HCT116 (cell line): ENCODE measurements at regions not wholly inside any gene's neighbourhood (a gene's known extent, or its start where the extent isn't known, plus 50 kb on each side); places are given as distances from the start of the nearest gene placed in this dataset.

Experiments
- ATAC-seq: fragments of 200-7000 bp; cut with Tn5 transposase; 2 replicates; pipeline ENCODE4 v1.9.1; 2020; ENCODE audit warnings: mild to moderate bottlenecking, moderate library complexity
- BruUV-seq: library from RNA; stranded (reverse); fragments of 400-500 nt; replicated peaks from 2 replicates; lab custom pipeline; 2021; lab: Mats Ljungman, UMichigan
- CTCF ChIA-PET: fragments of 300-600 bp; sonication (Branson Sonifier 250); formaldehyde crosslinking; loops from one replicate; lab custom pipeline; 2021; ENCODE audit warnings: antibody characterized with exemption; lab: Charles Lee
- POLR2A ChIA-PET: fragments of 300-600, 350-600 bp; sonication (Branson Sonifier 250); formaldehyde crosslinking; loops from one replicate; lab custom pipeline; 2021; ENCODE audit warnings: antibody characterized with exemption; lab: Charles Lee
- RAD21 ChIA-PET, 2 experiments: fragments of 300-600 bp; sonication (Branson Sonifier 250); formaldehyde crosslinking; loops; one replicate each; lab custom pipeline; 2023; ENCODE audit warnings: low total read pairs in 2 of 2; ENCODE audit not compliant: uncharacterized antibody in 2 of 2, unreplicated experiment in 2 of 2, low non-redundant PET in 1 of 2; lab: Charles Lee
- DNase-seq: peaks from one replicate; pipeline ENCODE4 v3.0.0-alpha.2; 2010; ENCODE audit warnings: low read depth, low spot score
- H2AFZ ChIP-seq: fragments of 200-600 bp; shearing (Covaris generic), sonication (generic); 2 replicates; pipeline ENCODE4 v1.6.1; 2017; ENCODE audit warnings: low read depth, mixed run types, mixed read lengths, antibody characterized with exemption, low read length; ENCODE audit not compliant: poor library complexity, severe bottlenecking
- H3K27ac ChIP-seq: 2 replicates; pipeline ENCODE4 v1.5.1; 2012; ENCODE audit warnings: low read depth, low read length
- H3K27me3 ChIP-seq: fragments of 200-600 bp; sonication (generic); 2 replicates; pipeline ENCODE4 v1.6.1; 2016; ENCODE audit warnings: mixed run types, low read length, mixed read lengths; ENCODE audit not compliant: insufficient read depth
- H3K36me3 ChIP-seq, 2 experiments: fragments of 200-500 bp in 1 of 2; fragments of 200-600 bp in 1 of 2; sonication (Bioruptor generic) in 1 of 2; sonication (generic) in 1 of 2; 2 replicates each; pipeline versions ENCODE4 v1.5.1 to v1.6.1; 2014 to 2016; ENCODE audit warnings: low read length in 2 of 2, inconsistent platforms in 1 of 2, mixed read lengths in 1 of 2, mixed run types in 1 of 2; ENCODE audit not compliant: insufficient read depth in 2 of 2, control insufficient read depth in 1 of 2
- H3K4me1 ChIP-seq, 2 experiments: fragments of 200-600 bp in 1 of 2; sonication (generic) in 1 of 2; 2 replicates each; pipeline versions ENCODE4 v1.5.1 to v1.6.1; 2012 to 2017; ENCODE audit warnings: low read length in 2 of 2, inconsistent platforms in 1 of 2, mild to moderate bottlenecking in 1 of 2, mixed read lengths in 1 of 2, mixed run types in 1 of 2, moderate library complexity in 1 of 2; ENCODE audit not compliant: insufficient read depth in 2 of 2, control insufficient read depth in 1 of 2
- H3K4me2 ChIP-seq: fragments of 200-600 bp; sonication (generic); 2 replicates; pipeline ENCODE4 v1.6.1; 2017; ENCODE audit warnings: mixed run types, low read length, mixed read lengths
- H3K4me3 ChIP-seq, 2 experiments: fragments of 200-600 bp in 1 of 2; sonication (generic) in 1 of 2; replicated peaks in 1 of 2; 2 replicates each; pipeline ENCODE4 v1.5.1; 2011 to 2016; ENCODE audit warnings: low read length in 2 of 2, control low read depth in 1 of 2, low read depth in 1 of 2, mild to moderate bottlenecking in 1 of 2, mixed read lengths in 1 of 2, mixed run types in 1 of 2
- H3K79me2 ChIP-seq: fragments of 200-600 bp; sonication (generic); 2 replicates; pipeline ENCODE4 v1.6.1; 2017; ENCODE audit warnings: mild to moderate bottlenecking, mixed run types, low read length, moderate library complexity, mixed read lengths; ENCODE audit not compliant: insufficient read depth
- H3K9ac ChIP-seq: fragments of 200-600 bp; sonication (generic); 2 replicates; pipeline ENCODE4 v1.6.1; 2016; ENCODE audit warnings: low read length, mixed read lengths
- H3K9me2 ChIP-seq: fragments of 200-600 bp; sonication (generic), shearing (Covaris generic); 2 replicates; pipeline ENCODE4 v1.6.1; 2017; ENCODE audit warnings: mixed run types, mild to moderate bottlenecking, moderate library complexity; ENCODE audit not compliant: insufficient read depth
- H3K9me3 ChIP-seq, 2 experiments: fragments of 200-500 bp in 1 of 2; fragments of 200-600 bp in 1 of 2; sonication (Bioruptor generic) in 1 of 2; sonication (generic) in 1 of 2; 2 replicates each; pipeline ENCODE4 v1.6.1; 2014 to 2017; ENCODE audit warnings: low read length in 2 of 2, mixed read lengths in 2 of 2, inconsistent platforms in 1 of 2, low read depth in 1 of 2, mild to moderate bottlenecking in 1 of 2, mixed run types in 1 of 2, moderate library complexity in 1 of 2; ENCODE audit not compliant: control insufficient read depth in 1 of 2, insufficient read depth in 1 of 2
- H4K20me1 ChIP-seq: fragments of 200-600 bp; sonication (generic), shearing (Covaris generic); 2 replicates; pipeline ENCODE4 v1.6.1; 2017; ENCODE audit warnings: mixed run types, mild to moderate bottlenecking, moderate library complexity; ENCODE audit not compliant: insufficient read depth
- ATF3 ChIP-seq: IDR thresholded peaks from 2 replicates; pipeline ENCODE4 v1.6.1; 2012
- CBX3 ChIP-seq: IDR thresholded peaks from 2 replicates; pipeline ENCODE4 v1.6.1; 2012; ENCODE audit warnings: low read depth
- CEBPB ChIP-seq: IDR thresholded peaks from 2 replicates; pipeline ENCODE4 v1.6.1; 2012; ENCODE audit warnings: low read depth
- EGR1 ChIP-seq: IDR thresholded peaks from 2 replicates; pipeline ENCODE4 v1.6.1; 2012; ENCODE audit warnings: low read depth
- ELF1 ChIP-seq: IDR thresholded peaks from 2 replicates; pipeline ENCODE4 v1.6.1; 2012; ENCODE audit warnings: low read depth, borderline replicate concordance
- EZH2 ChIP-seq: fragments of 200-600 bp; sonication (generic); IDR thresholded peaks from 2 replicates; pipeline ENCODE4 v1.6.1; 2017; ENCODE audit warnings: antibody characterized with exemption, mixed run types
- EZH2phosphoT487 ChIP-seq: fragments of 200-600 bp; IDR thresholded peaks from 2 replicates; pipeline ENCODE4 v1.6.1; 2018; ENCODE audit warnings: antibody characterized with exemption, borderline replicate concordance
- FOSL1 ChIP-seq: IDR thresholded peaks from 2 replicates; pipeline ENCODE4 v1.6.1; 2012; ENCODE audit warnings: low read depth
- MAX ChIP-seq: IDR thresholded peaks from 2 replicates; pipeline ENCODE4 v1.6.1; 2012
- POLR2A ChIP-seq: IDR thresholded peaks from 2 replicates; pipeline ENCODE4 v1.7.0; 2011; ENCODE audit warnings: borderline replicate concordance; ENCODE audit not compliant: insufficient read depth, insufficient read length; ENCODE audit errors: extremely low read depth
- POLR2AphosphoS5 ChIP-seq: IDR thresholded peaks from 2 replicates; pipeline ENCODE4 v1.6.1; 2011; ENCODE audit warnings: mild to moderate bottlenecking, low read depth, low read length, moderate library complexity
- RAD21 ChIP-seq: IDR thresholded peaks from 2 replicates; pipeline ENCODE4 v1.6.1; 2012; ENCODE audit warnings: low read depth, mild to moderate bottlenecking
- SIN3A ChIP-seq: IDR thresholded peaks from 2 replicates; pipeline ENCODE4 v1.6.1; 2012; ENCODE audit warnings: low read depth
- SP1 ChIP-seq: IDR thresholded peaks from 2 replicates; pipeline ENCODE4 v1.6.1; 2012; ENCODE audit warnings: low read depth
- SRF ChIP-seq: IDR thresholded peaks from 2 replicates; pipeline ENCODE4 v1.6.1; 2012; ENCODE audit warnings: low read depth
- YY1 ChIP-seq: IDR thresholded peaks from 2 replicates; pipeline ENCODE4 v1.6.1; 2011; ENCODE audit warnings: low read length, low read depth, moderate library complexity, mild to moderate bottlenecking; ENCODE audit not compliant: insufficient replicate concordance; ENCODE audit errors: extremely low read depth
- ZBTB33 ChIP-seq: IDR thresholded peaks from 2 replicates; pipeline ENCODE4 v1.6.1; 2011; ENCODE audit warnings: mild to moderate bottlenecking, low read length, moderate library complexity; ENCODE audit not compliant: insufficient replicate concordance; ENCODE audit errors: extremely low read depth
- ZFX ChIP-seq: fragments of 450-650 bp; IDR thresholded peaks from 2 replicates; pipeline ENCODE4 v1.6.1; 2017
- ZNF274 ChIP-seq: fragments of 200-500 bp; sonication (Bioruptor generic); IDR thresholded peaks from 2 replicates; pipeline ENCODE4 v1.6.1; 2014; ENCODE audit warnings: mild to moderate bottlenecking, low read depth, low read length, inconsistent platforms
- intact Hi-C: fragments of 100-400 bp; cut with micrococcal nuclease; formaldehyde crosslinking; loops from 2 replicates; pipeline ENCODE4 v1.10.0; 2022
- TF ChIP-seq, protein P1 (sequence below), 3 experiments: fragments of 200-600 bp in 1 of 3; sonication (generic) in 1 of 3; IDR thresholded peaks in 2 of 3; conservative IDR thresholded peaks in 1 of 3; 2 replicates each; pipeline ENCODE4 v1.5.1; 2012 to 2017; ENCODE audit warnings: low read depth in 2 of 3, low read length in 2 of 3, antibody characterized with exemption in 1 of 3, borderline replicate concordance in 1 of 3, control low read depth in 1 of 3, mild to moderate bottlenecking in 1 of 3, mixed read lengths in 1 of 3, mixed run types in 1 of 3, moderate library complexity in 1 of 3; ENCODE audit not compliant: insufficient read depth in 1 of 3

- intact Hi-C loops, result loop anchor here (5.0 kb wide), 1 partner anchor 192 kb away; the partner anchor contains the start of gene AKR1C3
- DNase-seq, result no peak
- H3K9me3 ChIP-seq, result no peaks in the 10 kb centered on the region
- ChIA-PET CTCF (interaction anchor here (1.0 to 1.4 kb wide), 2 partner anchors 9 to 435 kb away, joined by 3 to 4 read pairs; no protein-coding TSS in a partner anchor), RAD21 (no interaction called here), POLR2A (no interaction called here)
- no peak for TF ChIP-seq POLR2A
- no peak for TF ChIP-seq ZFX
- TF ChIP-seq EGR1, result no peak
- TF ChIP-seq YY1, result no peak
- TF ChIP-seq, protein P1, sequence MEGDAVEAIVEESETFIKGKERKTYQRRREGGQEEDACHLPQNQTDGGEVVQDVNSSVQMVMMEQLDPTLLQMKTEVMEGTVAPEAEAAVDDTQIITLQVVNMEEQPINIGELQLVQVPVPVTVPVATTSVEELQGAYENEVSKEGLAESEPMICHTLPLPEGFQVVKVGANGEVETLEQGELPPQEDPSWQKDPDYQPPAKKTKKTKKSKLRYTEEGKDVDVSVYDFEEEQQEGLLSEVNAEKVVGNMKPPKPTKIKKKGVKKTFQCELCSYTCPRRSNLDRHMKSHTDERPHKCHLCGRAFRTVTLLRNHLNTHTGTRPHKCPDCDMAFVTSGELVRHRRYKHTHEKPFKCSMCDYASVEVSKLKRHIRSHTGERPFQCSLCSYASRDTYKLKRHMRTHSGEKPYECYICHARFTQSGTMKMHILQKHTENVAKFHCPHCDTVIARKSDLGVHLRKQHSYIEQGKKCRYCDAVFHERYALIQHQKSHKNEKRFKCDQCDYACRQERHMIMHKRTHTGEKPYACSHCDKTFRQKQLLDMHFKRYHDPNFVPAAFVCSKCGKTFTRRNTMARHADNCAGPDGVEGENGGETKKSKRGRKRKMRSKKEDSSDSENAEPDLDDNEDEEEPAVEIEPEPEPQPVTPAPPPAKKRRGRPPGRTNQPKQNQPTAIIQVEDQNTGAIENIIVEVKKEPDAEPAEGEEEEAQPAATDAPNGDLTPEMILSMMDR (IDR thresholded peaks at IDR 0.05 in 2 of 3, conservative IDR thresholded peaks at IDR 0.05 in 1 of 3; ENCODE audit: borderline replicate concordance in 1 of 3, insufficient read depth in 1 of 3, low read depth in 2 of 3, low read length in 2 of 3), result no peak
- no peak for TF ChIP-seq CEBPB
- no peak for TF ChIP-seq SP1
- TF ChIP-seq SRF, result no peak
- TF ChIP-seq ZBTB33, result no peak
- no peak for TF ChIP-seq EZH2phosphoT487
- no peak for TF ChIP-seq EZH2
- no peak for TF ChIP-seq ZNF274
- no peak for TF ChIP-seq FOSL1
- TF ChIP-seq CBX3, result no peak
- no peak for TF ChIP-seq MAX
- TF ChIP-seq POLR2AphosphoS5, result no peak
- TF ChIP-seq SIN3A, result no peak
- no peak for TF ChIP-seq ELF1
- no peak for TF ChIP-seq ATF3
- TF ChIP-seq RAD21, result no peak
- H3K4me3 ChIP-seq, result no peak overlapping the region
- H3K27ac ChIP-seq, result no peak overlapping the region
- H3K79me2 ChIP-seq, result no peaks in the 10 kb centered on the region
- H3K27me3 ChIP-seq, result no peaks in the 10 kb centered on the region
- H2AFZ ChIP-seq, result no peak overlapping the region
- H3K9ac ChIP-seq, result no peak overlapping the region
- peaks cover 0 to 6% of the 10 kb centered on the region in 2 experiments; a peak in 1 of 4 replicates for H3K4me1 ChIP-seq
- H3K36me3 ChIP-seq, result no peaks in the 10 kb centered on the region
- H3K9me2 ChIP-seq, result no peaks in the 10 kb centered on the region
- BruUV-seq, result no TSS peak
- no peak for ATAC-seq
- H3K4me2 ChIP-seq, result no peak overlapping the region
- H4K20me1 ChIP-seq, result no peaks in the 10 kb centered on the region
Measured at GRCh38 chr10:5284311-5285057, 80.3 kb upstream of the UCN3 start.
